GM18868 (cell line): ENCODE measurements at regions not wholly inside any gene's neighbourhood (a gene's known extent, or its start where the extent isn't known, plus 50 kb on each side); places are given as distances from the start of the nearest gene placed in this dataset.
"Not testable (repeated sequence)": the region's sequence is repeated elsewhere in the genome, so short reads cannot be mapped to it uniquely, and the experiment has no call there.

ENCODE experiments used
- ATAC-seq: cut with Tn5 transposase; IDR thresholded peaks from one replicate; pipeline ENCODE4 v1.9.1; 2021; ENCODE audit warnings: mild to moderate bottlenecking, moderate library complexity; ENCODE audit not compliant: unreplicated experiment

GRCh38 chr15:21718108-21718507, 159.4 kb downstream of the POTEB start:
- peak; percentile 69 for ATAC-seq

GRCh38 chr15:21717661-21718060, 159.9 kb downstream of the POTEB start:
- peak; percentile 20 for ATAC-seq

GRCh38 chr15:21705480-21705879, 172.1 kb downstream of the POTEB start:
- ATAC-seq, result peak; percentile 99

- not testable (repeated sequence) for ATAC-seq
These were observed 178.9 kb downstream of the POTEB start for GRCh38 chr15:21698620-21699019.

- ATAC-seq, result not testable (repeated sequence)
These were observed 182.4 kb downstream of the POTEB start for GRCh38 chr15:21695089-21695488.

- ATAC-seq, result peak; percentile 75
These were observed 184.9 kb downstream of the POTEB start for GRCh38 chr15:21692471-21693102.

GRCh38 chr15:21656798-21657397, 216.6 kb upstream of the POTEB3 start:
- ATAC-seq, result peak; percentile 88

GRCh38 chr15:21656114-21656746, 215.9 kb upstream of the POTEB3 start:
- peak; percentile 40 for ATAC-seq

- ATAC-seq, result not testable (repeated sequence)
These were observed 213.4 kb upstream of the POTEB3 start for GRCh38 chr15:21653707-21654106.

GRCh38 chr15:21638770-21639169, 198.5 kb upstream of the POTEB3 start:
- not testable (repeated sequence) for ATAC-seq

GRCh38 chr15:21626694-21627093, 186.4 kb upstream of the POTEB3 start:
- ATAC-seq, result peak; percentile 74

GRCh38 chr15:21609223-21609622, 168.9 kb upstream of the POTEB3 start:
- ATAC-seq, result not testable (repeated sequence)

GRCh38 chr15:21565426-21565825, 125.1 kb upstream of the POTEB3 start:
- not testable (repeated sequence) for ATAC-seq

GRCh38 chr15:21551809-21552208, 111.5 kb upstream of the POTEB3 start:
- peak; percentile 97 for ATAC-seq

GRCh38 chr15:21546182-21546903, 106.0 kb upstream of the POTEB3 start:
- not testable (repeated sequence) for ATAC-seq

GRCh38 chr15:21532785-21533184, 92.5 kb upstream of the POTEB3 start:
- ATAC-seq, result not testable (repeated sequence)

GRCh38 chr15:21516248-21516647, 75.9 kb upstream of the POTEB3 start:
- not testable (repeated sequence) for ATAC-seq

GRCh38 chr15:21515296-21515695, 75.0 kb upstream of the POTEB3 start:
- not testable (repeated sequence) for ATAC-seq

GRCh38 chr15:21503021-21503420, 62.7 kb upstream of the POTEB3 start:
- not testable (repeated sequence) for ATAC-seq
